Smooth muscle cell (in vitro differentiated cells): ENCODE measurements at regions not wholly inside any gene's neighbourhood (a gene's known extent, or its start where the extent isn't known, plus 50 kb on each side); places are given as distances from the start of the nearest gene placed in this dataset.

Experiments used
- DNase-seq: peaks from one replicate; lab custom pipeline; 2025; ENCODE audit not compliant: unreplicated experiment; lab: John Stamatoyannopoulos, UW
- H2AFZ ChIP-seq: fragments of 200-600 bp; sonication (generic); 2 replicates; pipeline ENCODE4 v1.6.0; 2016; ENCODE audit warnings: antibody characterized with exemption, low read depth, mild to moderate bottlenecking
- H3F3A ChIP-seq: fragments of 200-600 bp; sonication (generic); 2 replicates; pipeline ENCODE4 v1.6.0; 2017; ENCODE audit warnings: antibody characterized with exemption, low read depth
- H3K27ac ChIP-seq: fragments of 200-600 bp; sonication (generic); 2 replicates; pipeline ENCODE4 v1.5.1; 2016; ENCODE audit warnings: low read depth, mild to moderate bottlenecking
- H3K27me3 ChIP-seq: fragments of 200-600 bp; sonication (generic); 2 replicates; pipeline ENCODE4 v1.6.1; 2016; ENCODE audit warnings: low read depth, mild to moderate bottlenecking
- H3K36me3 ChIP-seq: fragments of 200-600 bp; sonication (generic); 2 replicates; pipeline ENCODE4 v1.5.1; 2016; ENCODE audit warnings: low read depth
- H3K4me1 ChIP-seq: fragments of 200-600 bp; sonication (generic); 2 replicates; pipeline ENCODE4 v1.5.1; 2016; ENCODE audit warnings: low read depth
- H3K4me2 ChIP-seq: fragments of 200-600 bp; sonication (generic); 2 replicates; pipeline ENCODE4 v1.6.0; 2016; ENCODE audit warnings: mild to moderate bottlenecking
- H3K4me3 ChIP-seq: fragments of 200-600 bp; sonication (generic); 2 replicates; pipeline ENCODE4 v1.5.1; 2016; ENCODE audit warnings: mild to moderate bottlenecking
- H3K79me2 ChIP-seq: fragments of 200-600 bp; sonication (generic); 2 replicates; pipeline ENCODE4 v1.6.0; 2016; ENCODE audit warnings: low read depth, mild to moderate bottlenecking
- H3K9ac ChIP-seq: fragments of 200-600 bp; sonication (generic); 2 replicates; pipeline ENCODE4 v1.6.0; 2016; ENCODE audit warnings: low read depth
- H3K9me3 ChIP-seq: fragments of 200-600 bp; sonication (generic); replicated peaks from 2 replicates; pipeline ENCODE4 v1.5.1; 2016; ENCODE audit warnings: low read depth
- H4K20me1 ChIP-seq: fragments of 200-600 bp; sonication (generic); 2 replicates; pipeline ENCODE4 v1.6.0; 2016; ENCODE audit warnings: low read depth
- CTCF ChIP-seq: fragments of 200-600 bp; sonication (generic); IDR thresholded peaks from 2 replicates; pipeline ENCODE4 v1.5.1; 2017; ENCODE audit warnings: borderline replicate concordance, mild to moderate bottlenecking, antibody characterized with exemption; ENCODE audit not compliant: insufficient read depth, poor library complexity, severe bottlenecking
- WGBS: methylation state at CpG from one replicate; pipeline ENCODE4 v1.1.7; 2016; ENCODE audit warnings: low lambda C conversion rate; 5-methylcytosine and 5-hydroxymethylcytosine counted together

- TF ChIP-seq CTCF = no peak
- 63% methylated on average over 4 of the region's 4 CpGs for WGBS
- H3K4me2 ChIP-seq = peak overlapping the region; percentile 7
- no peaks in the 10 kb centered on the region for H3K79me2 ChIP-seq
- no peaks in the 10 kb centered on the region for H3K9me3 ChIP-seq
- no peaks in the 10 kb centered on the region for H4K20me1 ChIP-seq
- H3K27me3 ChIP-seq = no peaks in the 10 kb centered on the region
- H3K4me3 ChIP-seq = no peak overlapping the region
- H3K9ac ChIP-seq = no peak overlapping the region
- H3F3A ChIP-seq = peaks cover 15% of the 10 kb centered on the region
- no peaks in the 10 kb centered on the region for H3K36me3 ChIP-seq
- H2AFZ ChIP-seq = no peak overlapping the region
- H3K4me1 ChIP-seq = peaks cover 19% of the 10 kb centered on the region
- H3K27ac ChIP-seq = no peak overlapping the region
- no peak for DNase-seq
Observed at GRCh38 chr6:71388856-71389527, 100.4 kb downstream of the OGFRL1 start.

GRCh38 chr6:71391126-71391525 is 102.5 kb downstream of the OGFRL1 start:
- H3K4me1 ChIP-seq = peaks cover 32% of the 10 kb centered on the region
- no peak for TF ChIP-seq CTCF
- WGBS = 100% methylated on average over 1 of the region's 1 CpG

GRCh38 chr6:71392276-71392675 is 103.7 kb downstream of the OGFRL1 start:
- Histone ChIP-seq H3K4me3 (no peak overlapping the region), H3K27ac (peak overlapping the region; percentile 82), H3K27me3 (no peaks in the 10 kb centered on the region), H3K9me3 (no peaks in the 10 kb centered on the region), H4K20me1 (no peaks in the 10 kb centered on the region), H3K9ac (no peak overlapping the region), H3K4me2 (peak overlapping the region; percentile 56), H3K4me1 (peaks cover 33% of the 10 kb centered on the region), H3K36me3 (no peaks in the 10 kb centered on the region), H2AFZ (no peak overlapping the region), H3K79me2 (no peaks in the 10 kb centered on the region), H3F3A (peaks cover 23% of the 10 kb centered on the region)
- DNase-seq = no peak
- WGBS = 85% methylated on average over 1 of the region's 1 CpG
- TF ChIP-seq CTCF = no peak

More at GRCh38 chr6:71391126-71391525, 102.5 kb downstream of the OGFRL1 start:
- Histone ChIP-seq H3K9me3 (no peaks in the 10 kb centered on the region), H3K36me3 (no peaks in the 10 kb centered on the region), H3K4me3 (no peak overlapping the region), H3K4me2 (no peak overlapping the region), H3K79me2 (no peaks in the 10 kb centered on the region), H3F3A (peaks cover 23% of the 10 kb centered on the region), H3K27ac (no peak overlapping the region), H4K20me1 (no peaks in the 10 kb centered on the region), H2AFZ (no peak overlapping the region), H3K27me3 (no peaks in the 10 kb centered on the region), H3K9ac (no peak overlapping the region)
- no peak for DNase-seq

- Histone ChIP-seq H3K9ac (no peak overlapping the region), H4K20me1 (no peaks in the 10 kb centered on the region), H3K9me3 (no peaks in the 10 kb centered on the region), H3K36me3 (no peaks in the 10 kb centered on the region), H3F3A (peaks cover 23% of the 10 kb centered on the region), H3K79me2 (no peaks in the 10 kb centered on the region), H3K4me3 (no peak overlapping the region), H3K4me1 (peaks cover 33% of the 10 kb centered on the region), H2AFZ (peak overlapping the region; percentile 5), H3K27me3 (no peaks in the 10 kb centered on the region), H3K27ac (peak overlapping the region; percentile 82), H3K4me2 (peak overlapping the region; percentile 56)
- WGBS = 86% methylated on average over 1 of the region's 1 CpG
- TF ChIP-seq CTCF = no peak
- no peak for DNase-seq
Observed at GRCh38 chr6:71393471-71393870, 104.9 kb downstream of the OGFRL1 start.
